ENCODE measurements at regions not wholly inside any gene's neighbourhood (a gene's known extent, or its start where the extent isn't known, plus 50 kb on each side); places are given as distances from the start of the nearest gene placed in this dataset.

GRCh38 chr2:181163139-181163538 lies 182.7 kb downstream of the UBE2E3 start:
- CTCF ChIA-PET, result no interaction called here
- no peak overlapping the region for H3K4me3 ChIP-seq (ENCODE audit: low read depth, low read length)
- POLR2A ChIA-PET, result no interaction called here
- no peaks in the 10 kb centered on the region for H3K36me3 ChIP-seq (ENCODE audit: control insufficient read depth, insufficient read depth, low read length)
- no peak for TF ChIP-seq CTCF (IDR thresholded peaks at IDR 0.05; ENCODE audit: insufficient read depth, low read depth, low read length)
- no peaks in the 10 kb centered on the region for H3K27me3 ChIP-seq (ENCODE audit: control insufficient read depth, insufficient read depth, low read length)
- no peak for DNase-seq (ENCODE audit: low read depth)

- no peak for DNase-seq (ENCODE audit: low read depth)
- CTCF ChIA-PET, result no interaction called here
- TF ChIP-seq CTCF (IDR thresholded peaks at IDR 0.05; ENCODE audit: insufficient read depth, low read depth, low read length), result no peak
- Histone ChIP-seq H3K27me3 (ENCODE audit: control insufficient read depth, insufficient read depth, low read length) (no peaks in the 10 kb centered on the region), H3K4me3 (ENCODE audit: low read depth, low read length) (no peak overlapping the region), H3K36me3 (ENCODE audit: control insufficient read depth, insufficient read depth, low read length) (no peaks in the 10 kb centered on the region)
- POLR2A ChIA-PET, result no interaction called here
Measured at GRCh38 chr2:181163691-181164090, 183.3 kb downstream of the UBE2E3 start.

GRCh38 chr2:181164699-181165098 lies 184.3 kb downstream of the UBE2E3 start:
- no peaks in the 10 kb centered on the region for H3K27me3 ChIP-seq (ENCODE audit: control insufficient read depth, insufficient read depth, low read length)
- no peak for DNase-seq (ENCODE audit: low read depth)
- no peaks in the 10 kb centered on the region for H3K36me3 ChIP-seq (ENCODE audit: control insufficient read depth, insufficient read depth, low read length)
- POLR2A ChIA-PET, result no interaction called here
- CTCF ChIA-PET, result no interaction called here
- TF ChIP-seq CTCF (IDR thresholded peaks at IDR 0.05; ENCODE audit: insufficient read depth, low read depth, low read length), result no peak
- no peak overlapping the region for H3K4me3 ChIP-seq (ENCODE audit: low read depth, low read length)

- ChIA-PET CTCF (no interaction called here), POLR2A (no interaction called here)
- Histone ChIP-seq H3K4me3 (ENCODE audit: low read depth, low read length) (no peak overlapping the region), H3K27me3 (ENCODE audit: control insufficient read depth, insufficient read depth, low read length) (no peaks in the 10 kb centered on the region), H3K36me3 (ENCODE audit: control insufficient read depth, insufficient read depth, low read length) (no peaks in the 10 kb centered on the region)
- no peak for DNase-seq (ENCODE audit: low read depth)
- no peak for TF ChIP-seq CTCF (IDR thresholded peaks at IDR 0.05; ENCODE audit: insufficient read depth, low read depth, low read length)
Measured at GRCh38 chr2:181165199-181165868, 184.9 kb downstream of the UBE2E3 start.

GRCh38 chr2:181169503-181169902 lies 189.1 kb downstream of the UBE2E3 start:
- H3K4me3 ChIP-seq (ENCODE audit: low read depth, low read length), result no peak overlapping the region
- ChIA-PET CTCF (interaction anchor here (1.1 kb wide), 1 partner anchor 15 kb away, joined by 4 read pairs; no protein-coding TSS in a partner anchor), POLR2A (interaction anchor here (0.6 kb wide), 1 partner anchor 606 kb away, joined by 9 read pairs; no protein-coding TSS in a partner anchor)
- DNase-seq (ENCODE audit: low read depth), result no peak
- H3K27me3 ChIP-seq (ENCODE audit: control insufficient read depth, insufficient read depth, low read length), result no peaks in the 10 kb centered on the region
- TF ChIP-seq CTCF (IDR thresholded peaks at IDR 0.05; ENCODE audit: insufficient read depth, low read depth, low read length), result no peak
- H3K36me3 ChIP-seq (ENCODE audit: control insufficient read depth, insufficient read depth, low read length), result no peaks in the 10 kb centered on the region
